IMR-90 (cell line): ENCODE measurements at regions not wholly inside any gene's neighbourhood (a gene's known extent, or its start where the extent isn't known, plus 50 kb on each side); places are given as distances from the start of the nearest gene placed in this dataset.

Source experiments
- ATAC-seq: fragments of 200-7000 bp; cut with Tn5 transposase; 2 replicates; pipeline ENCODE4 v1.9.1; 2020; ENCODE audit warnings: low read depth, mild to moderate bottlenecking, moderate library complexity
- BruUV-seq: library from RNA; stranded (reverse); fragments of 400-500 nt; replicated peaks from 2 replicates; lab custom pipeline; 2021; lab: Mats Ljungman, UMichigan
- CTCF ChIA-PET: fragments of 300-600 bp; formaldehyde crosslinking; extraction: SDS; loops from one replicate; lab custom pipeline; 2021; ENCODE audit warnings: antibody characterized with exemption; lab: Yijun Ruan, JAX
- POLR2A ChIA-PET: fragments of 300-600 bp; sonication (Branson Sonifier 250); formaldehyde crosslinking; loops from one replicate; lab custom pipeline; 2022; ENCODE audit warnings: antibody characterized with exemption; ENCODE audit not compliant: unreplicated experiment; lab: Charles Lee
- DNase-seq: peaks from one replicate; pipeline ENCODE4 v3.0.0; 2013
- H2AFZ ChIP-seq: replicated peaks from 2 replicates; pipeline ENCODE3; 2013; ENCODE audit warnings: low read length, mild to moderate bottlenecking; ENCODE audit not compliant: poor library complexity
- H2AK5ac ChIP-seq: 2 replicates; pipeline ENCODE4 v1.6.1; 2013; ENCODE audit warnings: low read depth, low read length, inconsistent platforms
- H2AK9ac ChIP-seq: replicated peaks from 2 replicates; pipeline ENCODE3; 2013; ENCODE audit warnings: mild to moderate bottlenecking, low read depth, low read length, moderate library complexity; ENCODE audit not compliant: poor library complexity
- H2BK120ac ChIP-seq: 2 replicates; pipeline ENCODE4 v1.6.1; 2013; ENCODE audit warnings: low read depth, low read length, inconsistent platforms
- H2BK15ac ChIP-seq: 3 replicates; pipeline ENCODE4 v1.6.1; 2013; ENCODE audit warnings: low read depth, low read length, inconsistent platforms
- H2BK20ac ChIP-seq: 2 replicates; pipeline ENCODE4 v1.6.1; 2013; ENCODE audit warnings: low read depth, mild to moderate bottlenecking, inconsistent platforms, low read length, moderate library complexity
- H2BK5ac ChIP-seq: 2 replicates; pipeline ENCODE4 v1.6.1; 2013; ENCODE audit warnings: mild to moderate bottlenecking, low read depth, low read length, inconsistent platforms; ENCODE audit not compliant: poor library complexity, severe bottlenecking
- H3K14ac ChIP-seq: replicated peaks from 2 replicates; pipeline ENCODE4 v1.6.1; 2013; ENCODE audit warnings: low read depth, low read length, inconsistent platforms
- H3K18ac ChIP-seq: 2 replicates; pipeline ENCODE4 v1.6.1; 2013; ENCODE audit warnings: low read depth, low read length, control low read depth
- H3K23ac ChIP-seq: 2 replicates; pipeline ENCODE4 v1.6.1; 2013; ENCODE audit warnings: low read depth, low read length, inconsistent platforms
- H3K27ac ChIP-seq: 2 replicates; pipeline ENCODE4 v1.5.1; 2013; ENCODE audit warnings: mild to moderate bottlenecking, control low read depth, low read length; ENCODE audit not compliant: insufficient read depth
- H3K27me3 ChIP-seq: 2 replicates; pipeline ENCODE4 v1.6.1; 2013; ENCODE audit warnings: low read length; ENCODE audit not compliant: control insufficient read depth, insufficient read depth
- H3K36me3 ChIP-seq: 2 replicates; pipeline ENCODE4 v1.6.1; 2013; ENCODE audit warnings: low read length, mixed read lengths; ENCODE audit not compliant: control insufficient read depth, insufficient read depth
- H3K4ac ChIP-seq: 2 replicates; pipeline ENCODE4 v1.6.1; 2013; ENCODE audit warnings: low read depth, low read length, inconsistent platforms
- H3K4me1 ChIP-seq: 2 replicates; pipeline ENCODE4 v1.6.1; 2013; ENCODE audit warnings: low read length, mixed read lengths; ENCODE audit not compliant: control insufficient read depth, insufficient read depth
- H3K4me2 ChIP-seq: 2 replicates; pipeline ENCODE4 v1.6.1; 2013; ENCODE audit warnings: low read depth, mild to moderate bottlenecking, control low read depth, low read length, moderate library complexity
- H3K4me3 ChIP-seq: 2 replicates; pipeline ENCODE4 v1.5.1; 2013; ENCODE audit warnings: low read depth, mild to moderate bottlenecking, control low read depth, low read length, moderate library complexity; ENCODE audit not compliant: insufficient read depth
- H3K56ac ChIP-seq: 2 replicates; pipeline ENCODE4 v1.6.1; 2013; ENCODE audit warnings: low read length, inconsistent platforms; ENCODE audit not compliant: insufficient read depth; ENCODE audit errors: extremely low read depth
- H3K79me1 ChIP-seq, 2 experiments: 2 replicates each; pipeline ENCODE4 v1.6.1; 2013; ENCODE audit warnings: low read length in 2 of 2, inconsistent platforms in 1 of 2, low read depth in 1 of 2
- H3K9ac ChIP-seq: 2 replicates; pipeline ENCODE4 v1.6.1; 2013; ENCODE audit warnings: low read depth, low read length, control low read depth
- H3K9me1 ChIP-seq: 2 replicates; pipeline ENCODE4 v1.6.1; 2013; ENCODE audit warnings: low read length, inconsistent platforms; ENCODE audit not compliant: insufficient read depth
- H3K9me3 ChIP-seq: 2 replicates; pipeline ENCODE4 v1.6.1; 2013; ENCODE audit warnings: low read length; ENCODE audit not compliant: control insufficient read depth, insufficient read depth
- H4K20me1 ChIP-seq: 2 replicates; pipeline ENCODE4 v1.6.1; 2013; ENCODE audit warnings: low read length, inconsistent platforms; ENCODE audit not compliant: insufficient read depth
- H4K5ac ChIP-seq: 2 replicates; pipeline ENCODE4 v1.6.1; 2013; ENCODE audit warnings: mild to moderate bottlenecking, low read depth, low read length, control low read depth
- H4K8ac ChIP-seq, 2 experiments: 2 replicates each; pipeline ENCODE4 v1.6.1; 2013; ENCODE audit warnings: low read depth in 2 of 2, low read length in 2 of 2, control low read depth in 1 of 2, inconsistent platforms in 1 of 2
- H4K91ac ChIP-seq: 2 replicates; pipeline ENCODE4 v1.6.1; 2013; ENCODE audit warnings: low read depth, low read length, inconsistent platforms; ENCODE audit not compliant: insufficient read depth
- CEBPB ChIP-seq: IDR thresholded peaks from 2 replicates; pipeline ENCODE4 v1.6.1; 2012; ENCODE audit warnings: low read depth, low read length, improper control_type of control experiment
- CHD1 ChIP-seq: IDR thresholded peaks from 2 replicates; pipeline ENCODE4 v1.6.1; 2012; ENCODE audit warnings: low read depth, low read length, improper control_type of control experiment
- NFE2L2 ChIP-seq: fragments of 150-350 bp; IDR thresholded peaks from 2 replicates; pipeline ENCODE4 v1.6.1; 2016; ENCODE audit warnings: low read depth, mild to moderate bottlenecking, low read length
- RAD21 ChIP-seq: IDR thresholded peaks from 2 replicates; pipeline ENCODE4 v1.6.1; 2012; ENCODE audit warnings: low read length, improper control_type of control experiment
- SMC3 ChIP-seq: fragments of 150-350 bp; IDR thresholded peaks from 2 replicates; pipeline ENCODE4 v1.6.1; 2016; ENCODE audit warnings: low read depth, mild to moderate bottlenecking, antibody characterized with exemption, low read length, moderate library complexity
- WGBS, 2 experiments: methylation state at CpG; one replicate each; pipeline versions ENCODE4 v1.1.5 to v1.1.7; 2013; ENCODE audit warnings: missing lambda C conversion rate in 2 of 2; ENCODE audit not compliant: insufficient read length in 1 of 2; ENCODE audit errors: extremely low coverage in 2 of 2; 5-methylcytosine and 5-hydroxymethylcytosine counted together
- dilution Hi-C: fragments of 300-500 bp; cut with HindIII; formaldehyde crosslinking; loops from one replicate; pipeline ENCODE4 v1.14.3; 2018; ENCODE audit warnings: low sequenced_read_pairs; ENCODE audit not compliant: unreplicated experiment
- in situ Hi-C: fragments of 300-500 bp; cut with MboI; formaldehyde crosslinking; loops from 3 replicates; pipeline ENCODE4 v1.14.3; 2019; ENCODE audit warnings: low sequenced_read_pairs, inconsistent platforms, mixed read lengths
- intact Hi-C: fragments of 100-400 bp; cut with micrococcal nuclease; formaldehyde crosslinking; loops from 2 replicates; pipeline ENCODE4 v1.10.0; 2022
- TF ChIP-seq, protein P1 (sequence below): conservative IDR thresholded peaks from 2 replicates; pipeline ENCODE4 v1.5.1; 2012; ENCODE audit warnings: mild to moderate bottlenecking, low read depth, low read length, improper control_type of control experiment
- TF ChIP-seq, protein P2 (sequence below): fragments of 150-350 bp; IDR thresholded peaks from 2 replicates; pipeline ENCODE4 v1.6.1; 2016; ENCODE audit warnings: low read depth, mild to moderate bottlenecking, low read length, moderate library complexity, borderline replicate concordance
- TF ChIP-seq, protein P3 (sequence below): fragments of 150-350 bp; IDR thresholded peaks from 2 replicates; pipeline ENCODE4 v1.6.1; 2017; ENCODE audit warnings: mild to moderate bottlenecking, antibody characterized with exemption, low read length, low read depth

DNA sequence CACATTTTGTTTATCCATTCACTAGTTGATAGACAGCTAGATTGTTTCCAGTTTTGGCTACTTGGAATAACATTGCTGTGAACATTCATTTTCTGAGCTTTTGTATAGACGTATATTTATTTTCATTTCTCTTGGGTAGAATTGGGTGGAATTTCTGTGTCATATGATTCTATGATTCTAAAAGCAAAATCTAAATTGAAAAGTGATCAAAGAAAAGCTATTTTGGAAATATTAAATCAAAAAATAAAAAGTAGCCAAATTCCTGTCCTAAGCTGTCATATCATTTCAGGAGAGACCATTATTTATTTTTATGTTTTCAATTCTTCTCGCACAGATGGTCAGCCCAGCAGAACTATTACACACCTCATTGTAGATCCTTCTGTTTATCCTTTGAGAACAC is 229.2 kb downstream of the COL12A1 start:
- no peaks in the 10 kb centered on the region for H3K4me1 ChIP-seq
- intact Hi-C loops (no loop called here), in situ Hi-C loops (no loop called here), dilution Hi-C loops (no loop called here)
- no TSS peak for BruUV-seq
- TF ChIP-seq RAD21: no peak
- TF ChIP-seq, protein P1, sequence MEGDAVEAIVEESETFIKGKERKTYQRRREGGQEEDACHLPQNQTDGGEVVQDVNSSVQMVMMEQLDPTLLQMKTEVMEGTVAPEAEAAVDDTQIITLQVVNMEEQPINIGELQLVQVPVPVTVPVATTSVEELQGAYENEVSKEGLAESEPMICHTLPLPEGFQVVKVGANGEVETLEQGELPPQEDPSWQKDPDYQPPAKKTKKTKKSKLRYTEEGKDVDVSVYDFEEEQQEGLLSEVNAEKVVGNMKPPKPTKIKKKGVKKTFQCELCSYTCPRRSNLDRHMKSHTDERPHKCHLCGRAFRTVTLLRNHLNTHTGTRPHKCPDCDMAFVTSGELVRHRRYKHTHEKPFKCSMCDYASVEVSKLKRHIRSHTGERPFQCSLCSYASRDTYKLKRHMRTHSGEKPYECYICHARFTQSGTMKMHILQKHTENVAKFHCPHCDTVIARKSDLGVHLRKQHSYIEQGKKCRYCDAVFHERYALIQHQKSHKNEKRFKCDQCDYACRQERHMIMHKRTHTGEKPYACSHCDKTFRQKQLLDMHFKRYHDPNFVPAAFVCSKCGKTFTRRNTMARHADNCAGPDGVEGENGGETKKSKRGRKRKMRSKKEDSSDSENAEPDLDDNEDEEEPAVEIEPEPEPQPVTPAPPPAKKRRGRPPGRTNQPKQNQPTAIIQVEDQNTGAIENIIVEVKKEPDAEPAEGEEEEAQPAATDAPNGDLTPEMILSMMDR: no peak
- no peak for TF ChIP-seq CHD1
- TF ChIP-seq, protein P2, sequence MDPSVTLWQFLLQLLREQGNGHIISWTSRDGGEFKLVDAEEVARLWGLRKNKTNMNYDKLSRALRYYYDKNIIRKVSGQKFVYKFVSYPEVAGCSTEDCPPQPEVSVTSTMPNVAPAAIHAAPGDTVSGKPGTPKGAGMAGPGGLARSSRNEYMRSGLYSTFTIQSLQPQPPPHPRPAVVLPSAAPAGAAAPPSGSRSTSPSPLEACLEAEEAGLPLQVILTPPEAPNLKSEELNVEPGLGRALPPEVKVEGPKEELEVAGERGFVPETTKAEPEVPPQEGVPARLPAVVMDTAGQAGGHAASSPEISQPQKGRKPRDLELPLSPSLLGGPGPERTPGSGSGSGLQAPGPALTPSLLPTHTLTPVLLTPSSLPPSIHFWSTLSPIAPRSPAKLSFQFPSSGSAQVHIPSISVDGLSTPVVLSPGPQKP: no peak
- TF ChIP-seq NFE2L2: no peak
- TF ChIP-seq, protein P3, sequence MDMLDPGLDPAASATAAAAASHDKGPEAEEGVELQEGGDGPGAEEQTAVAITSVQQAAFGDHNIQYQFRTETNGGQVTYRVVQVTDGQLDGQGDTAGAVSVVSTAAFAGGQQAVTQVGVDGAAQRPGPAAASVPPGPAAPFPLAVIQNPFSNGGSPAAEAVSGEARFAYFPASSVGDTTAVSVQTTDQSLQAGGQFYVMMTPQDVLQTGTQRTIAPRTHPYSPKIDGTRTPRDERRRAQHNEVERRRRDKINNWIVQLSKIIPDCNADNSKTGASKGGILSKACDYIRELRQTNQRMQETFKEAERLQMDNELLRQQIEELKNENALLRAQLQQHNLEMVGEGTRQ: no peak
- TF ChIP-seq SMC3: no peak
- no peak for TF ChIP-seq CEBPB
- H2BK20ac ChIP-seq: no peak overlapping the region
- DNase-seq: no peak
- CTCF ChIA-PET: interaction anchor here (1.0 kb wide), 1 partner anchor 11 kb away, joined by 3 read pairs; no protein-coding TSS in a partner anchor
- no peak overlapping the region for H3K14ac ChIP-seq
- WGBS, 2 experiments: no CpG with 5 or more reads among the region's 2 CpGs
- no peak overlapping the region for H3K9ac ChIP-seq
- no peak overlapping the region for H3K23ac ChIP-seq
- no peak overlapping the region for H2BK5ac ChIP-seq
- H3K4ac ChIP-seq: no peak overlapping the region
- no peak overlapping the region for H3K4me3 ChIP-seq
- no peaks in the 10 kb centered on the region for H4K20me1 ChIP-seq
- no peak overlapping the region for H4K5ac ChIP-seq
- no peak overlapping the region for H2BK15ac ChIP-seq
- no peaks in the 10 kb centered on the region for H3K9me1 ChIP-seq
- no peak overlapping the region for H3K27ac ChIP-seq
- H4K91ac ChIP-seq: no peak overlapping the region
- no peak for ATAC-seq
- H3K18ac ChIP-seq: no peak overlapping the region
- no peak overlapping the region for H2BK120ac ChIP-seq
- no peak overlapping the region for H2AFZ ChIP-seq
- H3K56ac ChIP-seq: no peak overlapping the region
- POLR2A ChIA-PET: no interaction called here
- no peak overlapping the region for H2AK9ac ChIP-seq
- no peak overlapping the region for H3K4me2 ChIP-seq
- H3K36me3 ChIP-seq: no peaks in the 10 kb centered on the region
- no peaks in the 10 kb centered on the region for H3K9me3 ChIP-seq
- H4K8ac ChIP-seq: no peak overlapping the region
- no peaks in the 10 kb centered on the region for H3K79me1 ChIP-seq
- H2AK5ac ChIP-seq: no peak overlapping the region
- H3K27me3 ChIP-seq: no peaks in the 10 kb centered on the region
